ENCODE measurements at regions not wholly inside any gene's neighbourhood (a gene's known extent, or its start where the extent isn't known, plus 50 kb on each side); places are given as distances from the start of the nearest gene placed in this dataset.

DNA sequence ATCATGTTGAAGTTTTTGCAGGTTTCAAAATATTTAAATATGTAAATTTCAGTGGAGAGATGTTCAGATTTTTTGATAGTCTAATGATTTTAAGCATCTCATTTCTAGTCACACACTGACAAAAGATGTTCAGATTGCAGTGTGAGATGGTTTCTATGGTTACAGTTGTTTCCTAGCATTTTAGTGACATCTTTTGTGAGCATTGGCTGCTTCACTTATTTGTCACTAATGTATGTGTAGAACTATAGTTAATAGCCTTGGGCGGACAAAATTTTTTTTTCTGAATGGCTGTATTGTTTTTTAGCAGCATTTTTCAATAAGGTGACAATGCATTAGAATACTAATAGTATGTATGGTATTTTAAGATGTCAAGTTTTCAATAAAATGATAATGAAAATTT, 315.6 kb upstream of the PRKD1 start:
- TF ChIP-seq, protein P1, sequence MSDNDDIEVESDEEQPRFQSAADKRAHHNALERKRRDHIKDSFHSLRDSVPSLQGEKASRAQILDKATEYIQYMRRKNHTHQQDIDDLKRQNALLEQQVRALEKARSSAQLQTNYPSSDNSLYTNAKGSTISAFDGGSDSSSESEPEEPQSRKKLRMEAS (IDR thresholded peaks at IDR 0.05), result no peak
- TF ChIP-seq, protein P2, sequence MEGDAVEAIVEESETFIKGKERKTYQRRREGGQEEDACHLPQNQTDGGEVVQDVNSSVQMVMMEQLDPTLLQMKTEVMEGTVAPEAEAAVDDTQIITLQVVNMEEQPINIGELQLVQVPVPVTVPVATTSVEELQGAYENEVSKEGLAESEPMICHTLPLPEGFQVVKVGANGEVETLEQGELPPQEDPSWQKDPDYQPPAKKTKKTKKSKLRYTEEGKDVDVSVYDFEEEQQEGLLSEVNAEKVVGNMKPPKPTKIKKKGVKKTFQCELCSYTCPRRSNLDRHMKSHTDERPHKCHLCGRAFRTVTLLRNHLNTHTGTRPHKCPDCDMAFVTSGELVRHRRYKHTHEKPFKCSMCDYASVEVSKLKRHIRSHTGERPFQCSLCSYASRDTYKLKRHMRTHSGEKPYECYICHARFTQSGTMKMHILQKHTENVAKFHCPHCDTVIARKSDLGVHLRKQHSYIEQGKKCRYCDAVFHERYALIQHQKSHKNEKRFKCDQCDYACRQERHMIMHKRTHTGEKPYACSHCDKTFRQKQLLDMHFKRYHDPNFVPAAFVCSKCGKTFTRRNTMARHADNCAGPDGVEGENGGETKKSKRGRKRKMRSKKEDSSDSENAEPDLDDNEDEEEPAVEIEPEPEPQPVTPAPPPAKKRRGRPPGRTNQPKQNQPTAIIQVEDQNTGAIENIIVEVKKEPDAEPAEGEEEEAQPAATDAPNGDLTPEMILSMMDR (IDR thresholded peaks at IDR 0.05), result no peak
- TF ChIP-seq ZFP36 (IDR thresholded peaks at IDR 0.05; ENCODE audit: borderline replicate concordance, partially characterized antibody) (no peak), CBX8 (IDR thresholded peaks at IDR 0.05) (no peak), RAD21 (conservative IDR thresholded peaks at IDR 0.05 in 1 of 2, IDR thresholded peaks at IDR 0.05 in 1 of 2) (no peak), RNF2 (IDR thresholded peaks at IDR 0.05; ENCODE audit: borderline replicate concordance, low read depth) (no peak), HDAC2 (IDR thresholded peaks at IDR 0.05) (no peak), CHD2 (IDR thresholded peaks at IDR 0.05; ENCODE audit: low read length, partially characterized antibody) (no peak), NFE2L2 (conservative IDR thresholded peaks at IDR 0.05; ENCODE audit: low read length) (no peak)
- TF ChIP-seq, protein P3, sequence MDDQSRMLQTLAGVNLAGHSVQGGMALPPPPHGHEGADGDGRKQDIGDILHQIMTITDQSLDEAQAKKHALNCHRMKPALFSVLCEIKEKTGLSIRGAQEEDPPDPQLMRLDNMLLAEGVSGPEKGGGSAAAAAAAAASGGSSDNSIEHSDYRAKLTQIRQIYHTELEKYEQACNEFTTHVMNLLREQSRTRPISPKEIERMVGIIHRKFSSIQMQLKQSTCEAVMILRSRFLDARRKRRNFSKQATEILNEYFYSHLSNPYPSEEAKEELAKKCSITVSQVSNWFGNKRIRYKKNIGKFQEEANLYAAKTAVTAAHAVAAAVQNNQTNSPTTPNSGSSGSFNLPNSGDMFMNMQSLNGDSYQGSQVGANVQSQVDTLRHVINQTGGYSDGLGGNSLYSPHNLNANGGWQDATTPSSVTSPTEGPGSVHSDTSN (IDR thresholded peaks at IDR 0.05), result no peak
- TF ChIP-seq, protein P4, sequence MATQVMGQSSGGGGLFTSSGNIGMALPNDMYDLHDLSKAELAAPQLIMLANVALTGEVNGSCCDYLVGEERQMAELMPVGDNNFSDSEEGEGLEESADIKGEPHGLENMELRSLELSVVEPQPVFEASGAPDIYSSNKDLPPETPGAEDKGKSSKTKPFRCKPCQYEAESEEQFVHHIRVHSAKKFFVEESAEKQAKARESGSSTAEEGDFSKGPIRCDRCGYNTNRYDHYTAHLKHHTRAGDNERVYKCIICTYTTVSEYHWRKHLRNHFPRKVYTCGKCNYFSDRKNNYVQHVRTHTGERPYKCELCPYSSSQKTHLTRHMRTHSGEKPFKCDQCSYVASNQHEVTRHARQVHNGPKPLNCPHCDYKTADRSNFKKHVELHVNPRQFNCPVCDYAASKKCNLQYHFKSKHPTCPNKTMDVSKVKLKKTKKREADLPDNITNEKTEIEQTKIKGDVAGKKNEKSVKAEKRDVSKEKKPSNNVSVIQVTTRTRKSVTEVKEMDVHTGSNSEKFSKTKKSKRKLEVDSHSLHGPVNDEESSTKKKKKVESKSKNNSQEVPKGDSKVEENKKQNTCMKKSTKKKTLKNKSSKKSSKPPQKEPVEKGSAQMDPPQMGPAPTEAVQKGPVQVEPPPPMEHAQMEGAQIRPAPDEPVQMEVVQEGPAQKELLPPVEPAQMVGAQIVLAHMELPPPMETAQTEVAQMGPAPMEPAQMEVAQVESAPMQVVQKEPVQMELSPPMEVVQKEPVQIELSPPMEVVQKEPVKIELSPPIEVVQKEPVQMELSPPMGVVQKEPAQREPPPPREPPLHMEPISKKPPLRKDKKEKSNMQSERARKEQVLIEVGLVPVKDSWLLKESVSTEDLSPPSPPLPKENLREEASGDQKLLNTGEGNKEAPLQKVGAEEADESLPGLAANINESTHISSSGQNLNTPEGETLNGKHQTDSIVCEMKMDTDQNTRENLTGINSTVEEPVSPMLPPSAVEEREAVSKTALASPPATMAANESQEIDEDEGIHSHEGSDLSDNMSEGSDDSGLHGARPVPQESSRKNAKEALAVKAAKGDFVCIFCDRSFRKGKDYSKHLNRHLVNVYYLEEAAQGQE (IDR thresholded peaks at IDR 0.05), result no peak
